ENCODE measurements at regions not wholly inside any gene's neighbourhood (a gene's known extent, or its start where the extent isn't known, plus 50 kb on each side); places are given as distances from the start of the nearest gene placed in this dataset.
"Not testable (repeated sequence)": the region's sequence is repeated elsewhere in the genome, so short reads cannot be mapped to it uniquely, and the experiment has no call there.

GRCh38 chr4:145295547-145295946, 115.2 kb upstream of the OTUD4 start:
- DNase-seq (ENCODE audit: low read depth), result no peak

GRCh38 chr4:145295122-145295521, 114.7 kb upstream of the OTUD4 start:
- DNase-seq (ENCODE audit: low read depth), result no peak

- DNase-seq (ENCODE audit: low read depth), result no peak
Measured at GRCh38 chr4:145293658-145294057, 113.3 kb upstream of the OTUD4 start.

- DNase-seq (ENCODE audit: low read depth), result no peak
Measured at GRCh38 chr4:145290955-145291354, 110.6 kb upstream of the OTUD4 start.

- DNase-seq (ENCODE audit: low read depth), result no peak
Measured at GRCh38 chr4:145289403-145290076, 109.2 kb upstream of the OTUD4 start.

GRCh38 chr4:145287351-145287750, 107.0 kb upstream of the OTUD4 start:
- DNase-seq (ENCODE audit: low read depth), result no peak

GRCh38 chr4:145285928-145286327, 105.5 kb upstream of the OTUD4 start:
- DNase-seq (ENCODE audit: low read depth), result no peak

- no peak for DNase-seq (ENCODE audit: low read depth)
Measured at GRCh38 chr4:145283909-145284308, 103.5 kb upstream of the OTUD4 start.

- DNase-seq (ENCODE audit: low read depth), result no peak
Measured at GRCh38 chr4:145281951-145282350, 101.6 kb upstream of the OTUD4 start.

- no peak for DNase-seq (ENCODE audit: low read depth)
Measured at GRCh38 chr4:145281224-145281623, 100.8 kb upstream of the OTUD4 start.

- no peak for DNase-seq (ENCODE audit: low read depth)
Measured at GRCh38 chr4:145280541-145280940, 100.2 kb upstream of the OTUD4 start.

GRCh38 chr4:145279122-145279960, 99.0 kb upstream of the OTUD4 start:
- no peak for DNase-seq (ENCODE audit: low read depth)

GRCh38 chr4:145278341-145279121, 98.1 kb upstream of the OTUD4 start:
- DNase-seq (ENCODE audit: low read depth), result no peak

GRCh38 chr4:145277011-145277410, 96.6 kb upstream of the OTUD4 start:
- DNase-seq (ENCODE audit: low read depth), result no peak

- no peak for DNase-seq (ENCODE audit: low read depth)
Measured at GRCh38 chr4:145276050-145276449, 95.7 kb upstream of the OTUD4 start.

GRCh38 chr4:145271194-145271593, 90.8 kb upstream of the OTUD4 start:
- no peak for DNase-seq (ENCODE audit: low read depth)

- DNase-seq (ENCODE audit: low read depth), result no peak
Measured at GRCh38 chr4:145266881-145267280, 86.5 kb upstream of the OTUD4 start.

GRCh38 chr4:145260091-145260490, 79.7 kb upstream of the OTUD4 start:
- no peak for DNase-seq (ENCODE audit: low read depth)

- not testable (repeated sequence) for DNase-seq (ENCODE audit: low read depth)
Measured at GRCh38 chr4:145255311-145255710, 74.9 kb upstream of the OTUD4 start.

GRCh38 chr4:145252190-145252589, 71.8 kb upstream of the OTUD4 start:
- no peak for DNase-seq (ENCODE audit: low read depth)

GRCh38 chr4:145251391-145251790, 71.0 kb upstream of the OTUD4 start:
- DNase-seq (ENCODE audit: low read depth), result no peak

- no peak for DNase-seq (ENCODE audit: low read depth)
Measured at GRCh38 chr4:145248971-145249370, 68.6 kb upstream of the OTUD4 start.

GRCh38 chr4:145248502-145248901, 68.1 kb upstream of the OTUD4 start:
- no peak for DNase-seq (ENCODE audit: low read depth)
